ENCODE measurements at regions not wholly inside any gene's neighbourhood (a gene's known extent, or its start where the extent isn't known, plus 50 kb on each side); places are given as distances from the start of the nearest gene placed in this dataset.

- peaks cover 55% of the 10 kb centered on the region for H3K9me3 ChIP-seq (ENCODE audit: control insufficient read depth, insufficient read depth, low read length)
- ChIA-PET POLR2A (no interaction called here), CTCF (no interaction called here)
- no peak overlapping the region for H3K27ac ChIP-seq (ENCODE audit: low read depth, low read length)
- H3K4me3 ChIP-seq (ENCODE audit: low read depth, low read length) = no peak overlapping the region
- H3K27me3 ChIP-seq (ENCODE audit: control insufficient read depth, insufficient read depth, low read length) = no peaks in the 10 kb centered on the region
- TF ChIP-seq CTCF (IDR thresholded peaks at IDR 0.05; ENCODE audit: low read depth, low read length) = no peak
- no peak for DNase-seq (ENCODE audit: low read depth, low spot score)
Measured at GRCh38 chr16:35188288-35189155, 1729.1 kb downstream of the TP53TG3F start.

GRCh38 chr16:35192993-35193392, 1733.6 kb downstream of the TP53TG3F start:
- no peak for DNase-seq (ENCODE audit: low read depth, low spot score)
- Histone ChIP-seq H3K27ac (ENCODE audit: low read depth, low read length) (no peak overlapping the region), H3K4me3 (ENCODE audit: low read depth, low read length) (no peak overlapping the region), H3K27me3 (ENCODE audit: control insufficient read depth, insufficient read depth, low read length) (no peaks in the 10 kb centered on the region), H3K9me3 (ENCODE audit: control insufficient read depth, insufficient read depth, low read length) (peaks cover 50% of the 10 kb centered on the region)
- ChIA-PET CTCF (no interaction called here), POLR2A (no interaction called here)
- TF ChIP-seq CTCF (IDR thresholded peaks at IDR 0.05; ENCODE audit: low read depth, low read length) = no peak

GRCh38 chr16:35193956-35194355, 1734.5 kb downstream of the TP53TG3F start:
- no peak for TF ChIP-seq CTCF (IDR thresholded peaks at IDR 0.05; ENCODE audit: low read depth, low read length)
- ChIA-PET CTCF (no interaction called here), POLR2A (no interaction called here)
- Histone ChIP-seq H3K4me3 (ENCODE audit: low read depth, low read length) (no peak overlapping the region), H3K9me3 (ENCODE audit: control insufficient read depth, insufficient read depth, low read length) (peaks cover 52% of the 10 kb centered on the region), H3K27ac (ENCODE audit: low read depth, low read length) (no peak overlapping the region), H3K27me3 (ENCODE audit: control insufficient read depth, insufficient read depth, low read length) (no peaks in the 10 kb centered on the region)
- no peak for DNase-seq (ENCODE audit: low read depth, low spot score)

GRCh38 chr16:35194681-35195080, 1735.3 kb downstream of the TP53TG3F start:
- DNase-seq (ENCODE audit: low read depth, low spot score) = no peak
- POLR2A ChIA-PET = no interaction called here
- CTCF ChIA-PET = no interaction called here
- Histone ChIP-seq H3K27ac (ENCODE audit: low read depth, low read length) (no peak overlapping the region), H3K4me3 (ENCODE audit: low read depth, low read length) (no peak overlapping the region), H3K9me3 (ENCODE audit: control insufficient read depth, insufficient read depth, low read length) (peaks cover 52% of the 10 kb centered on the region), H3K27me3 (ENCODE audit: control insufficient read depth, insufficient read depth, low read length) (no peaks in the 10 kb centered on the region)
- TF ChIP-seq CTCF (IDR thresholded peaks at IDR 0.05; ENCODE audit: low read depth, low read length) = no peak

- H3K4me3 ChIP-seq (ENCODE audit: low read depth, low read length) = no peak overlapping the region
- CTCF ChIA-PET = no interaction called here
- H3K27ac ChIP-seq (ENCODE audit: low read depth, low read length) = no peak overlapping the region
- TF ChIP-seq CTCF (IDR thresholded peaks at IDR 0.05; ENCODE audit: low read depth, low read length) = no peak
- no peak for DNase-seq (ENCODE audit: low read depth, low spot score)
- H3K27me3 ChIP-seq (ENCODE audit: control insufficient read depth, insufficient read depth, low read length) = no peaks in the 10 kb centered on the region
- POLR2A ChIA-PET = no interaction called here
- peaks cover 53% of the 10 kb centered on the region for H3K9me3 ChIP-seq (ENCODE audit: control insufficient read depth, insufficient read depth, low read length)
Measured at GRCh38 chr16:35195173-35195863, 1735.9 kb downstream of the TP53TG3F start.
